HG03457 (cell line): ENCODE measurements at regions not wholly inside any gene's neighbourhood (a gene's known extent, or its start where the extent isn't known, plus 50 kb on each side); places are given as distances from the start of the nearest gene placed in this dataset.

Source experiments
- ATAC-seq: cut with Tn5 transposase; IDR thresholded peaks from one replicate; pipeline ENCODE4 v1.9.1; 2021; ENCODE audit warnings: moderate number of reproducible peaks; ENCODE audit not compliant: unreplicated experiment

DNA sequence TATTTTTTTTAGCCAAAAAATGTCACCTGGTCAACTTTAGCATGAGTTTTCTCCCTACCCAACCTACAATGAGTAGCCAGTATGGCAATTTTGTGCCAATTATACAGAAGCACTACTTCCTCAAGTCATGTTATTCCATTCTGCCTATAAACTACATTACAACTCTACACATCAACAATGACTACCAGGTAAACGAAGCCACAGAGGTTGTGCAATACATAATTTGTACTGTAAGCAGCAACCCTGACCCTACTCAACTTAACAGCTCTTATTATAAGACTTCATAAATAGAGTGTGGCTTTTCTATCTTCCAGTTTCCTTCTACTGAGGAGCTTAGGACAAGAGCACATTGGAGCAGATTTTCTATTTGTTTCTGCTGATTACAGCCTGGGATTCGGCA lies 160.5 kb downstream of the HS3ST1 start:
- ATAC-seq, result no peak

DNA sequence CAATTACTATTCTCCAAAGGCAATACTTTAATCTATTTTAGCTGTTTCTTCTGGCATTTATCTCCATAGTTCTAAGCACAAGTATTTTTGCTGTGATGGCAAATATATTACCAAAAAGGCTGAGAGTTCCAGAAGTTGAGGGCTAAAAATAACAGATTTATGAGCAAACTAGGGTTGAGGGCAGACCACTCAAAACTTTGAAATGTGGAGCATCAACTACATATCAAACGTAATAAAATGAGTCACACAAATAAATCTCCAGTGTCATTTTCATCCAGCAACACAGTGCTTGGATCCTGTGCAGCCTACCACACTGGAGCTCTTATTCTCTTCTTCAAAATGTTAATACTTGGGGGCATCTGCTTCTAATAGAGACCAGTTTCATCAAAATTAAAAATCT lies 163.9 kb downstream of the HS3ST1 start:
- ATAC-seq, result no peak

DNA sequence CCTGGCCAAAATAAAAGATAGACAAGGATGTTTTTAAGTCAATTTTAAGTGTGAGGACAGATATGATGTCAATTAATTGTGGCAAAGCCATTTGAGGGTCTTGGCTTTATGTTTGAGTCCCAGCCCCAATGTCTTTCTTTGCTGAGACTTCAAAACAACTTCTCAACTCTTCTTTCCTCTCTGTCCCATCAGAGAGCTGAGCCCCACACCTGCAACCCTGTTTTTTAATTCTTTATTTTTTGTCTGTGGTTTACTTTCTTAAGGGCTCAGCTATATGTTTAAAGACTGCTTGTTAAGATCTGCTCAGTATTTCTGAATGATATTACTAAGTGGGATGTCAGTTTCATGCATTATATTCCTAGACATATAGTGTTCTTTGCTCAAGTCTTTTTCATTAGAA lies 164.3 kb downstream of the HS3ST1 start:
- ATAC-seq, result no peak

- no peak for ATAC-seq
Observed at GRCh38 chr4:11263208-11263607, 165.5 kb downstream of the HS3ST1 start.

- no peak for ATAC-seq
Observed at GRCh38 chr4:11261066-11261850, 167.4 kb downstream of the HS3ST1 start.

DNA sequence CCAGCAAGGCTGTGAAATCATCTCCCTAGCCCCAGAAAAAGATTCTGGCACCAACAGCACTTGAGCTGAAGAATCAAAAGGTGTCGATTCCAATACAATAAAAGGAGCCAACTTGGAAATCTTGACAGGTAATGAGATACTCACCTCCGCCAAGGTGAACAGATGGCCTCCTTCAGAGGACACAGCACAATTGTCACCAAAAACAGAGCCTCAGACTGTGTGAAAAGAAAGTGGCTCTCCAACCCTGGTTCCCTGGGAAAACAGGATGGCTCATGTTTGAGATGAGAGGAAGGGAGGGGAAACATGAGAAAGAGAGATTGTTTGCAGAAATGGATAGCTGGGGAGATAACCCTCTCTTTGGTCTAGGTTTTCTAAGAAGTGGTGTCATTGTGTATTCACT lies 168.9 kb downstream of the HS3ST1 start:
- no peak for ATAC-seq

DNA sequence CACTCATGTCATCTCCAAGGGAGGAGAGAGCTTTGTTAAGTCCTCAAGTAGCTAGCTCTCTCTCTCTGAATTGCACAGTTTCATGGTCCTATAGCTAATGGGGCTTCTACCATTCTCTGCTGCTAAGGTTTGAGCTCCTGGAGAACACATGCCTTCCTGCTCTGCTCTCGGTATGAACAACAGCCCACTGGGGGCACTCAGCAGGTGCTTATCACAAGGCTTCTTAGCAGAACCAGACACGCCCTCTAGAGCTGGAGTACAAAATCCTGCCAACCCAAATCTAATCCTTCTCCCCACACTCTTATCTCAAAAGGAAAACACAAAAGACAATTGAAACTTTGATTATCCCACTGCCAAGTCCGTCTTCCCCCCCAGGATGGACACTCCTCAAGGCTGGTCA lies 176.5 kb downstream of the HS3ST1 start:
- no peak for ATAC-seq

GRCh38 chr4:11250510-11250909 lies 178.2 kb downstream of the HS3ST1 start:
- no peak for ATAC-seq

DNA sequence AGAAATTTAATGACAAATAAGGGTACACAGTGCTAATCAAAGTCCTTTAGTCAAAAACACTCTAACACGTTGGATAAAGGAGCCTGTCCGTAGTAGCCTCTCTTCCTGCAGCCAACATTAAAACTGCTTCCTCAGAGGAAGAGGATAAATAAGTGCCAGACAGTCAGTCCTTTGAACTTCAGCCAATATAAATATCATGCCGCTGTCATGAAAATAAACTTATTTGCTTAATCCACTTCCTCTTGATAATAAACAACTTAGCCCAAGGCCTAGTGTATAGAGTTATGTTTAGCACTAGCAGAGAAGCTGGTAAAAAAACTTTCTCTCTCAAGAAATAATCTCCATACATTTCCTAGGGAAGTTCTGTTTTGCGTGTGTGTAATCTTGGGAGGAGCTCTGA lies 196.7 kb downstream of the HS3ST1 start:
- no peak for ATAC-seq

DNA sequence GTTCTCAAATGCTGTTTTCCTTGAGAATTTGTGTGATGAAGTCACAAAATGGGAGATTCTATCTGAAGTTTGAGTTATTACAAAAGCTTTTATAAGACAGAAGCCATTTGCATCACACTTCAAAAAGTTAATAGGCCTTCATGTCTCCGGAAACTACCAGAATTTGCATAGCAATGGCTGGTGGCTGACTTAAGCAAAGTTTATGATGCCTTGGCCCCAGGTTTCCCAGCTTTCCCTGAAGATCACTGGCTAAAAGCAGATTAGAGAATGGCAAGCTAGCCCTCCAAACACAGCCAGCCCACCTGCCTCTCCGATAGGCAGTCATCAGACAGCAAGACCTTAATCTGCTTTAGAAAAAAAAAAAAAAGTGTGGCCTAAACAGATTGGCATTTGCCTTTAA lies 197.8 kb downstream of the HS3ST1 start:
- ATAC-seq, result no peak

GRCh38 chr4:11228530-11228929 lies 200.2 kb downstream of the HS3ST1 start:
- no peak for ATAC-seq

DNA sequence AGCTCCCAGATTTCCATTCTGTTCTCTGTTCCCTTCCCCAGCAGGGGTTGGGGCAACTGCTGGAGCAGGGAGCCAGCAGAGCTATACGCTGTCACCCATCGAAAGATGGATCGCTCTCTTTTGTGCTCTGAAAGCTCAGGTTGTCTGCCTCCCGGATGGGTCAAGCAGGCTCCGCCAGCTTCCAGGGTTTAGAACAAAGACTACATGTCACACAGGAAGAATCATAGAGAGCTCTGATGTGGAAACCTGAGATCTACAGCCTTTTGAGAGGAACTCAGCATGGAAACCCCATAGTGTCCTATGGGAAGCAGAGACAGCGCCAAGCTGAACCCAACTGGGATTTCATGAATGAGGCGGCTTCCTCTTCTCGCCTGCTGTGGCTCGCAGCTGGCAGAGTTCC lies 205.4 kb downstream of the HS3ST1 start:
- no peak for ATAC-seq

DNA sequence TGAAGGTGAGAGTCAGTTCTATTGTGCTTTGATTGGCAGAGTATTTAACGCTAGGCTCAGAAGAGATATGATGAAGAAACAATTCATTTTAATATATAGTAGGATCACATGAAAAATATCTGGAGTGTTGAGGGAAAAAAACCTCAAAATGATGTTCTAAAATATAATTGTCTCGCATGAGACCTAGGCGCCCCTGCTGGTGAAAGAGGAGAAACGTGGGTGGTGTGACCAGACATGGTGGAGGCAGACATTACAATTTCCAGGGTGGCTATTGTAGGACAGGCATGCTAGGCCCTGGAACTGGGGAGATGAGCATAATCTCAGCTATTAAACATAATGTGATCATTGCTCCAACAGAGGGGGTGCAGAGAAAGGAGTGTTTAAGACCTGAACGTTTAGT lies 210.0 kb downstream of the HS3ST1 start:
- no peak for ATAC-seq

DNA sequence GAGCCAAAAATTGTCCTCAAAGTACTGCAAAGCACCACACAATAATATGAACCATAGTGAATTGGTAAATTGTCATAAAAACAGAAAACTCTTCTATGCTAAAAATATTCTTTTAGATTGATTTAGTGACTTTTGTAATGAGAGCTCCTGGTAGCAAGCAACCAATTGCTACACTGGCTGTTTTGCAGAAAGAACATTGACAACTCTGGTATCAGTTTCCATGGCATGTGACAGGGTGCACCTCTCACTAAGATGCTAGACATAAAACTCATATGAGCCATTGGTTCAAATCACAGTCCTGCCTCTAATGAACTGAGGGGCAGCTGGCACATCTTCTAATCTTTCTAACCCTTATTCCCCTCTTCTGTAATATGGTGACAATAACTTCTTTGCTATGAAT lies 212.2 kb downstream of the HS3ST1 start:
- no peak for ATAC-seq

DNA sequence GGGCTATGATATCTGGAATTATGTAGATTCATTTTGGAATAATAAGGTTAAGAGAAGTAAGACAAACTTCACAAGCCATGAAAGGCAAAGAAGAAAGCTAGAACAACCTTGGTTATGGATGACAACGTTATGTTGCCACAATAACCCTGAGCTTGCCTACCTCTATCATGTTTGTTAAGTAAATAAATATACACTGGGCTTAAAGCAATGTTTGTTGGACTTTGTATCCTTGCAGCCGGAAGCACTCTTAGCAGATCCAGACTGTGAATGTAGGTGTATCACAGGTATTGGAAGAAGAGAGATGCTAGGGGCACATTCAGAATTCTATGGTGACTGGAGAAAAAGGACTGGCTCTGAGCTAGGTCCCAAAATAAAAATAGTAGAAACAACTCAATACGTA lies 214.4 kb downstream of the HS3ST1 start:
- ATAC-seq, result no peak

DNA sequence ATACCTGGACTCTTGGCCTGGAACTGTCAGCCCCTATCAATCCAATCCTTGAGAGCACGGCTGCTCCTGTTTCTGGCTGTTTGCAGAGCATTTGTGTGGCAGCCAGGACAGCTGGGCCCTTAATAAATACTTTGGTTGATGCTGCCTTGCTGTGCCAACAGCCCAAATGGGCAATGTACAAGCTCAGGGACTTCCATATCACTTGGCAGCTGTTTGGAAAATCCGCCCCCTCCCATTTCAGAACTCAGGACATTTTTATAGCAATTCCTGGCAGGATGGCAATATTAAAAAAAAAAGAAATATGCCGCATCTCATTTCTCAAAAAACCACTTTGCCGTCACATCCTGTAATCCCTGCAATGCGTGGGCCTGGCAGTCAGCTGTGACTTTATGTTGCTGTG lies 218.9 kb downstream of the HS3ST1 start:
- ATAC-seq, result no peak

DNA sequence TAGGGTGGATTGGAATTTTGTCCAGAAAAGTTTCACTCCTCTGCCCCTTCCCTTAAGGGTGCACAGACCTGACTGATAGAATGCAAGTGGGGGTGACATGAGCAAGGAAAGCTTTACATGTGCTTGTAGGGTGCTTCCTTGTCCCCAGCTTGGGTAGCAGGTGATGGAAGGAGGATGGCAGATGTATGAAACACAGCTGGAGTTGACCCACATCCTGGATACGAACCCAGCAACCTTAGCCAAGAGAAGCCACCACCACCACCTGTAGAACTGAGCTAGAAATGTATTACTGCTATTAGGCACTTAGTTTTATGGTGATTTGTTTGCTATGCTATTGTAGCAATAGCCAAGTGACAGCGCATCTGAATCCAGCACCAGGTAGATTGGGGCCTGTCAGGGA lies 227.4 kb downstream of the HS3ST1 start:
- ATAC-seq, result no peak

GRCh38 chr4:11198516-11199305 lies 230.0 kb downstream of the HS3ST1 start:
- ATAC-seq, result no peak

DNA sequence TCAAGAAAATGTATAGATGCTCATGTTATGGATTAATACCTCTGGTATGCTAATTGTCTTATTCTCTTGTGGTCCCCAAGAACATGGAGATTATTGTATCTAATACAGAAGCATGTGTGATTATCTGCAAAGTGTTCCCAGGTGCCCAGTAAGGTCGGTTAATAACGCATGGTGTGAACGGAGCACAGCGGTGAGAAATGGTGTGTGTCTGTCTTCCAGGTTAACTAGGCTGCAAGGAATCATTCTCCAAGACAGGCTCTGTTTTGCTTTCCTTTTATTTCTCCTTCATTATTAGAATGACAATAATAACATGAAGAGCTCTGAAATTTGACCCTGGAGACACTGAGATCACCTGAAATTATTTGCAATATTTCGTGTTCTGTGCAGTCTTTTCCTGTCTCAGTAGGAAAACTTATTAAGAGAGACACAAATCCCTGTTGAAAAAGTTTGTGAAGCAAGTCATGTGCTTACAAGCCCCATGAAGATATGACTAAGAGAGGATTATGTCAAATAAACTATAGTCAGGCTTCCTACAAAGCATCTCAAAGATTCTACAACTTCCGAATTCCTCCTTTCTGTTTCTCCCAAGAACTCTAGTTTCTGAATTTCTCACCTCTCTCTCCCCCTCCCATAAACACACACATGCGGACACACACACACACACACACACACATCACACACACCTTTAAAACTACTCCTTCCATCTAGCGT lies 230.9 kb downstream of the HS3ST1 start:
- no peak for ATAC-seq

DNA sequence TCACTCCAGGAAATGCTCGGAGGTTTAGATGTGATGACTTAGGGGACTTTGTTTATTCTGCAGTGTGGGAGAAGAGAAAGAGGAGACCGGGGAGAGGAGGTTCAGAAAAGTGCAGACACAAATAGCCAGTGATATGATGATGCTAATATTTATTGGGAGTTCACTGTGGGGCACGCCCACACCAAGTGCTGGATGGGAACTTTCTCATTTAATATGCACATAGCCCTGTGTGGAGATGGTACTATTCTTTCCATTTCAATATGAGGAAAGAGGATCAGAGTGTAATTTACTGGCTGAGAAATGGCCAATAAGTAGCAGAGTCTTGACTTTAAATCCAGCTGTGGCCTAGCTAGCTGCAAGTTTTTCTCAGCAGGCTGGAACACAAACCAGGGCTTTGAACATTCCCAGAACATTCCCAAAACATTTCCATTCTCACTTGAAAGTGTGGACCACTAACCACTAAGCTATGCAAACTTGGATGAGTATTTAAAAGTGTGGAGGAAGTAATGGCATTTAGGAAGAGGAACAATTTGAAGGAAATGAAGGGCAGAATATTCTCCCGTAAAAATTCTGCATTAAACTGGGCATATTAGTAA lies 231.7 kb downstream of the HS3ST1 start:
- ATAC-seq, result no peak

- no peak for ATAC-seq
Observed at GRCh38 chr4:11194431-11194830, 234.3 kb downstream of the HS3ST1 start.
